DND-41 (cell line): ENCODE measurements at regions not wholly inside any gene's neighbourhood (a gene's known extent, or its start where the extent isn't known, plus 50 kb on each side); places are given as distances from the start of the nearest gene placed in this dataset.

Experiments used
- ATAC-seq: fragments of 200-7000 bp; cut with Tn5 transposase; 3 replicates; pipeline ENCODE4 v1.9.1; 2021; ENCODE audit warnings: low read depth; ENCODE audit not compliant: insufficient read depth
- DNase-seq: peaks from one replicate; pipeline ENCODE4 v3.0.0-alpha.2; 2020
- H2AFZ ChIP-seq: 2 replicates; pipeline ENCODE4 v1.6.0; 2012; ENCODE audit warnings: low read depth, low read length
- H3K27ac ChIP-seq: 2 replicates; pipeline ENCODE4 v1.5.1; 2012; ENCODE audit warnings: low read length, inconsistent platforms
- H3K27me3 ChIP-seq: fragments of 200-600 bp; sonication (generic); 2 replicates; pipeline ENCODE4 v1.6.0; 2012; ENCODE audit warnings: low read length, mild to moderate bottlenecking, inconsistent platforms; ENCODE audit not compliant: insufficient read depth, poor library complexity
- H3K36me3 ChIP-seq: 2 replicates; pipeline ENCODE4 v1.5.1; 2012; ENCODE audit warnings: low read length, inconsistent platforms; ENCODE audit not compliant: insufficient read depth
- H3K4me1 ChIP-seq: 2 replicates; pipeline ENCODE4 v1.5.1; 2012; ENCODE audit warnings: mild to moderate bottlenecking, low read length; ENCODE audit not compliant: insufficient read depth
- H3K4me2 ChIP-seq: 2 replicates; pipeline ENCODE4 v1.6.0; 2012; ENCODE audit warnings: mild to moderate bottlenecking, moderate library complexity, low read length, inconsistent platforms; ENCODE audit not compliant: insufficient read depth
- H3K4me3 ChIP-seq, 2 experiments: fragments of 200-600 bp in 1 of 2; shearing (Covaris generic) in 1 of 2; 2 replicates each; pipeline ENCODE4 v1.5.1; 2012 to 2016; ENCODE audit warnings: inconsistent platforms in 2 of 2, low read length in 2 of 2, mild to moderate bottlenecking in 2 of 2, low read depth in 1 of 2, moderate library complexity in 1 of 2
- H3K79me2 ChIP-seq: 2 replicates; pipeline ENCODE4 v1.6.0; 2012; ENCODE audit warnings: low read length, inconsistent platforms; ENCODE audit not compliant: insufficient read depth
- H3K9ac ChIP-seq: 2 replicates; pipeline ENCODE4 v1.6.0; 2012; ENCODE audit warnings: low read depth, mild to moderate bottlenecking, inconsistent platforms, low read length, moderate library complexity
- H3K9me3 ChIP-seq: 2 replicates; pipeline ENCODE4 v1.5.1; 2012; ENCODE audit warnings: low read length, moderate library complexity, mild to moderate bottlenecking, inconsistent platforms; ENCODE audit not compliant: insufficient read depth, severe bottlenecking
- H4K20me1 ChIP-seq: 2 replicates; pipeline ENCODE4 v1.6.0; 2012; ENCODE audit warnings: low read length; ENCODE audit not compliant: insufficient read depth
- EZH2 ChIP-seq: IDR thresholded peaks from 3 replicates; pipeline ENCODE4 v1.6.1; 2012; ENCODE audit warnings: borderline replicate concordance, low read depth, mild to moderate bottlenecking, moderate library complexity, low read length, inconsistent platforms; ENCODE audit not compliant: severe bottlenecking
- TF ChIP-seq, protein P1 (sequence below): IDR thresholded peaks from 2 replicates; pipeline ENCODE4 v1.5.1; 2012; ENCODE audit warnings: borderline replicate concordance, low read length, moderate library complexity, mild to moderate bottlenecking; ENCODE audit not compliant: poor library complexity, severe bottlenecking; ENCODE audit errors: extremely low read depth

DNA sequence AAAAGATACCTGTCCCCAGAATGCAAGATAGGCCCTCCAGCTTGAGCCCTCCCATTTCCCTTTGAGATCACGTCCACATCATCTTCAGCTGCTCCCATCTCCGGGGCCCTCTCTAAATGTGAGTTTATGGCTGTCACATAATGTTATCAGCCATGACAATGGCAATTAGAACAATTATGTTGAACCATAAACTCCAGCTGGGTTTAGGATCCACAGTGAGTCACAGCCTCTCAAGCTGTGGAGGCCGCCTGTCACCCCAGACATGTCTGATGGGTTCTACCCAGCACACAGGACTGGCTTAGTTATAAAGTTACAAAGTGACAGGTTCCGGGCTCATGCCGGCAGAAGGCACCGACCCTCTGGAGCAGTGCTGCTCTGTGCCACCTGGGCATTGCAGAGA is 597.3 kb downstream of the PTPRU start:
- Histone ChIP-seq H3K4me1 (no peaks in the 10 kb centered on the region), H3K9ac (no peak overlapping the region), H2AFZ (no peak overlapping the region), H3K36me3 (no peaks in the 10 kb centered on the region), H3K27ac (no peak overlapping the region), H3K9me3 (no peaks in the 10 kb centered on the region), H3K4me2 (no peak overlapping the region), H3K79me2 (no peaks in the 10 kb centered on the region), H4K20me1 (no peaks in the 10 kb centered on the region), H3K4me3 (no peak overlapping the region), H3K27me3 (no peaks in the 10 kb centered on the region)
- DNase-seq: no peak
- TF ChIP-seq, protein P1, sequence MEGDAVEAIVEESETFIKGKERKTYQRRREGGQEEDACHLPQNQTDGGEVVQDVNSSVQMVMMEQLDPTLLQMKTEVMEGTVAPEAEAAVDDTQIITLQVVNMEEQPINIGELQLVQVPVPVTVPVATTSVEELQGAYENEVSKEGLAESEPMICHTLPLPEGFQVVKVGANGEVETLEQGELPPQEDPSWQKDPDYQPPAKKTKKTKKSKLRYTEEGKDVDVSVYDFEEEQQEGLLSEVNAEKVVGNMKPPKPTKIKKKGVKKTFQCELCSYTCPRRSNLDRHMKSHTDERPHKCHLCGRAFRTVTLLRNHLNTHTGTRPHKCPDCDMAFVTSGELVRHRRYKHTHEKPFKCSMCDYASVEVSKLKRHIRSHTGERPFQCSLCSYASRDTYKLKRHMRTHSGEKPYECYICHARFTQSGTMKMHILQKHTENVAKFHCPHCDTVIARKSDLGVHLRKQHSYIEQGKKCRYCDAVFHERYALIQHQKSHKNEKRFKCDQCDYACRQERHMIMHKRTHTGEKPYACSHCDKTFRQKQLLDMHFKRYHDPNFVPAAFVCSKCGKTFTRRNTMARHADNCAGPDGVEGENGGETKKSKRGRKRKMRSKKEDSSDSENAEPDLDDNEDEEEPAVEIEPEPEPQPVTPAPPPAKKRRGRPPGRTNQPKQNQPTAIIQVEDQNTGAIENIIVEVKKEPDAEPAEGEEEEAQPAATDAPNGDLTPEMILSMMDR: no peak
- no peak for TF ChIP-seq EZH2
- ATAC-seq: no peak

DNA sequence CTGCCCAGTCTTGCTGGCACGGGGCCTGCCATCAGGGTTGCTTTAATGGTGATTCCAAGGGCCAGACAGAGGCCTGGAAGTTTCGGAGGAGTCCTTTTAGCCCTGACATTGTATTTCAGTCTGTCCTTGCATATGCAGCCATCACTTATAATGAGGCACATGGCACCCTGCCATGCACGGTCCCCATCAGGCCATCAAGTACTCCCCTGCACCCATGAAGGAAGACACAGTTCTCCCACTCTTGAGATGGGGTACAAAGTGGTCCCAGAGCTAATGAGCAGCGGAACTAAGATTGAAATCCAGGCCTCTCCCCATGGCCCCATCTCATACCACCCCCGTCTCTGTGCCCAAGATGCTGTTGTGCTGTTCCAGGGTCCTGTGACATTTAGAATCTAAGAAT is 596.6 kb downstream of the PTPRU start:
- Histone ChIP-seq H3K27ac (no peak overlapping the region), H3K27me3 (no peaks in the 10 kb centered on the region), H3K9ac (no peak overlapping the region), H3K4me3 (no peak overlapping the region), H3K9me3 (no peaks in the 10 kb centered on the region), H3K4me2 (no peak overlapping the region), H3K79me2 (no peaks in the 10 kb centered on the region), H4K20me1 (no peaks in the 10 kb centered on the region), H3K36me3 (no peaks in the 10 kb centered on the region), H3K4me1 (no peaks in the 10 kb centered on the region), H2AFZ (no peak overlapping the region)
- TF ChIP-seq EZH2: no peak
- TF ChIP-seq, protein P1: no peak
- no peak for DNase-seq
- ATAC-seq: no peak

DNA sequence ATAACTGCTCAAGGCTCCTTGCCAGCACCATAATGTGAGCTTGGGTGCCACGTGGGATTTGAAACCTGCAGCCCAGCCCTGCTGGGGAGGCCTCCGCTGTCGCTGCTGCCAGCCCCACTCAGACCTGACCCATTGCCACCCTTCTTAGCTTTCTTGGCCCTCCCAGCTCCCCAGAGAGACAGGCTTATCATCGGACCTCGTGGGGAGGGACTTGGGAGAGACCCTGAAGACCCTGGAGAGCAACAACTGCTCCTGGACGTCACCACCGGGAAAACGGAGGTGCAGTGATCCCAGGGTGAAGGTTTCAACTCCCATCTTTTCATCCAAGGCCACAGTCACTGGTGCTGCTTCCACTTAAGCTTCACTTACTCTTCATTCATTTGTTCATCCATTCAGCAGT is 596.1 kb downstream of the PTPRU start:
- no peaks in the 10 kb centered on the region for H3K79me2 ChIP-seq
- no peaks in the 10 kb centered on the region for H3K9me3 ChIP-seq
- ATAC-seq (no peak), DNase-seq (no peak)
- H3K36me3 ChIP-seq: no peaks in the 10 kb centered on the region
- H2AFZ ChIP-seq: no peak overlapping the region
- no peak overlapping the region for H3K4me2 ChIP-seq
- H3K27me3 ChIP-seq: no peaks in the 10 kb centered on the region
- TF ChIP-seq, protein P1: no peak
- H3K9ac ChIP-seq: no peak overlapping the region
- no peak overlapping the region for H3K27ac ChIP-seq
- H4K20me1 ChIP-seq: no peaks in the 10 kb centered on the region
- H3K4me3 ChIP-seq: no peak overlapping the region
- H3K4me1 ChIP-seq: no peaks in the 10 kb centered on the region

DNA sequence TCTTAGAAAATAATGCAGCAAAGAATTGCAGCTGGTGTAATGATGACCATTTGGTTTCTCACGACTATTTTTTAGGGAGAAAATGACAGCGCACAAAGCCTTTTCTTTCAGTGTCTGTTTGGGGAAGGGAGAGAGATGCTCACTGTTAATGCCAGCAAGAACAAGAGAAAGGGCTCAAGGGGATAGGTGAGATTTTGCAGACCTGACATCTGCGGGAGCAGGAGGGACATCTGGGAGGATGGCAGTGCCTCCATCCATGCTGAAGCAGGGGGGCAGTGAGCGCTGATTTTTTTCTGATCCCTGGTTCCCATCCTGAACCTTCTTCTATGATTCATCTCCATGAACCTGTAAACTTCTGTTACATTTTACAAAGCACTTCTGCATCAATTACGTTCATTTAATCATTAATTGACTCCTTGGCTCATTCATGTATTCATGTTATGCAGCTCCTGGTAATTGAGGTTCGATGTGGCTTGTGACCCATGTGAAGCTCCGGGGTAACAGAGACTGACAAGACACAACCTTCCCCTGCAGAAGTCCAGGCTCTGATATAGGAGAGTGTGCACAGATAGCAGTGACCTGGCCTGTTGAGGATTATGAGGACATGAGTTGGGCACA is 595.3 kb downstream of the PTPRU start:
- Histone ChIP-seq H3K4me1 (no peaks in the 10 kb centered on the region), H3K27ac (no peak overlapping the region), H3K36me3 (no peaks in the 10 kb centered on the region), H3K79me2 (no peaks in the 10 kb centered on the region), H3K4me3 (no peak overlapping the region), H2AFZ (no peak overlapping the region), H3K9ac (no peak overlapping the region), H3K4me2 (no peak overlapping the region), H3K27me3 (no peaks in the 10 kb centered on the region), H3K9me3 (no peaks in the 10 kb centered on the region), H4K20me1 (no peaks in the 10 kb centered on the region)
- TF ChIP-seq, protein P1: no peak
- TF ChIP-seq EZH2: no peak
- ATAC-seq (no peak), DNase-seq (no peak)
